Neuron (in vitro differentiated cells): ENCODE measurements at regions not wholly inside any gene's neighbourhood (a gene's known extent, or its start where the extent isn't known, plus 50 kb on each side); places are given as distances from the start of the nearest gene placed in this dataset.
"Not testable (repeated sequence)": the region's sequence is repeated elsewhere in the genome, so short reads cannot be mapped to it uniquely, and the experiment has no call there.

Experiments
- H2AFZ ChIP-seq: one replicate; pipeline ENCODE4 v1.6.1; 2013; ENCODE audit warnings: low read depth, mild to moderate bottlenecking, inconsistent platforms, low read length, moderate library complexity
- H3K27me3 ChIP-seq: one replicate; pipeline ENCODE4 v1.6.1; 2013; ENCODE audit warnings: low read length; ENCODE audit not compliant: insufficient read depth
- H3K36me3 ChIP-seq: one replicate; pipeline ENCODE4 v1.6.1; 2013; ENCODE audit warnings: low read length; ENCODE audit not compliant: insufficient read depth
- H3K4me1 ChIP-seq: one replicate; pipeline ENCODE4 v1.6.1; 2013; ENCODE audit warnings: low read length; ENCODE audit not compliant: insufficient read depth
- H3K4me3 ChIP-seq: 2 replicates; pipeline ENCODE4 v1.5.1; 2013; ENCODE audit warnings: mild to moderate bottlenecking, low read length, moderate library complexity
- H3K9me3 ChIP-seq: one replicate; pipeline ENCODE4 v1.6.1; 2013; ENCODE audit warnings: low read length

- no peaks in the 10 kb centered on the region for H3K27me3 ChIP-seq
- no peak overlapping the region for H3K4me3 ChIP-seq
- no peaks in the 10 kb centered on the region for H3K4me1 ChIP-seq
- no peaks in the 10 kb centered on the region for H3K36me3 ChIP-seq
- no peaks in the 10 kb centered on the region for H3K9me3 ChIP-seq
- H2AFZ ChIP-seq = no peak overlapping the region
Observed at GRCh38 chr13:81916461-81916860, 1575.5 kb upstream of the SPRY2 start.

- H3K36me3 ChIP-seq = no peaks in the 10 kb centered on the region
- H3K27me3 ChIP-seq = no peaks in the 10 kb centered on the region
- H3K9me3 ChIP-seq = no peaks in the 10 kb centered on the region
- H3K4me1 ChIP-seq = no peaks in the 10 kb centered on the region
- no peak overlapping the region for H2AFZ ChIP-seq
- H3K4me3 ChIP-seq = no peak overlapping the region
Observed at GRCh38 chr13:81907787-81908372, 1567.0 kb upstream of the SPRY2 start.

GRCh38 chr13:81888855-81889254 is 1547.9 kb upstream of the SPRY2 start:
- Histone ChIP-seq H3K9me3 (no peaks in the 10 kb centered on the region), H3K4me1 (no peaks in the 10 kb centered on the region), H3K36me3 (no peaks in the 10 kb centered on the region), H3K4me3 (no peak overlapping the region), H2AFZ (no peak overlapping the region), H3K27me3 (no peaks in the 10 kb centered on the region)

GRCh38 chr13:81874681-81875661 is 1534.0 kb upstream of the SPRY2 start:
- no peaks in the 10 kb centered on the region for H3K27me3 ChIP-seq
- H3K4me1 ChIP-seq = no peaks in the 10 kb centered on the region
- no peak overlapping the region for H2AFZ ChIP-seq
- no peak overlapping the region for H3K4me3 ChIP-seq
- no peaks in the 10 kb centered on the region for H3K9me3 ChIP-seq
- no peaks in the 10 kb centered on the region for H3K36me3 ChIP-seq

GRCh38 chr13:81874253-81874652 is 1533.3 kb upstream of the SPRY2 start:
- no peak overlapping the region for H2AFZ ChIP-seq
- no peaks in the 10 kb centered on the region for H3K9me3 ChIP-seq

GRCh38 chr13:81872581-81872980 is 1531.7 kb upstream of the SPRY2 start:
- H3K4me3 ChIP-seq = no peak overlapping the region
- H3K9me3 ChIP-seq = no peaks in the 10 kb centered on the region
- H3K27me3 ChIP-seq = no peaks in the 10 kb centered on the region
- H2AFZ ChIP-seq = no peak overlapping the region
- H3K36me3 ChIP-seq = no peaks in the 10 kb centered on the region
- no peaks in the 10 kb centered on the region for H3K4me1 ChIP-seq

More at GRCh38 chr13:81874253-81874652, 1533.3 kb upstream of the SPRY2 start:
- H3K27me3 ChIP-seq = no peaks in the 10 kb centered on the region
- H3K36me3 ChIP-seq = no peaks in the 10 kb centered on the region
- no peak overlapping the region for H3K4me3 ChIP-seq
- no peaks in the 10 kb centered on the region for H3K4me1 ChIP-seq

GRCh38 chr13:81871751-81872325 is 1530.9 kb upstream of the SPRY2 start:
- not testable (repeated sequence) for H3K36me3 ChIP-seq, H3K27me3 ChIP-seq, H3K9me3 ChIP-seq, H3K4me3 ChIP-seq, H2AFZ ChIP-seq, H3K4me1 ChIP-seq

- H3K9me3 ChIP-seq = no peaks in the 10 kb centered on the region
- no peak overlapping the region for H2AFZ ChIP-seq
- H3K4me1 ChIP-seq = no peaks in the 10 kb centered on the region
- no peaks in the 10 kb centered on the region for H3K36me3 ChIP-seq
- H3K27me3 ChIP-seq = no peaks in the 10 kb centered on the region
- no peak overlapping the region for H3K4me3 ChIP-seq
Observed at GRCh38 chr13:81848291-81848690, 1507.4 kb upstream of the SPRY2 start.

GRCh38 chr13:81846771-81847170 is 1505.8 kb upstream of the SPRY2 start:
- Histone ChIP-seq H3K4me1 (no peaks in the 10 kb centered on the region), H2AFZ (no peak overlapping the region), H3K27me3 (no peaks in the 10 kb centered on the region), H3K4me3 (no peak overlapping the region), H3K9me3 (no peaks in the 10 kb centered on the region), H3K36me3 (no peaks in the 10 kb centered on the region)

GRCh38 chr13:81821259-81821658 is 1480.3 kb upstream of the SPRY2 start:
- Histone ChIP-seq H3K9me3 (no peaks in the 10 kb centered on the region), H3K4me3 (no peak overlapping the region), H3K27me3 (no peaks in the 10 kb centered on the region), H3K36me3 (no peaks in the 10 kb centered on the region), H3K4me1 (no peaks in the 10 kb centered on the region), H2AFZ (no peak overlapping the region)

- H3K9me3 ChIP-seq = no peaks in the 10 kb centered on the region
- no peaks in the 10 kb centered on the region for H3K4me1 ChIP-seq
- H3K36me3 ChIP-seq = no peaks in the 10 kb centered on the region
- no peak overlapping the region for H3K4me3 ChIP-seq
- no peak overlapping the region for H2AFZ ChIP-seq
- no peaks in the 10 kb centered on the region for H3K27me3 ChIP-seq
Observed at GRCh38 chr13:81800433-81800832, 1459.5 kb upstream of the SPRY2 start.

- Histone ChIP-seq H3K4me1 (no peaks in the 10 kb centered on the region), H3K4me3 (no peak overlapping the region), H3K36me3 (no peaks in the 10 kb centered on the region), H3K27me3 (no peaks in the 10 kb centered on the region), H3K9me3 (no peaks in the 10 kb centered on the region), H2AFZ (no peak overlapping the region)
Observed at GRCh38 chr13:81795710-81796109, 1454.8 kb upstream of the SPRY2 start.

- no peaks in the 10 kb centered on the region for H3K27me3 ChIP-seq
- no peaks in the 10 kb centered on the region for H3K36me3 ChIP-seq
Observed at GRCh38 chr13:81791641-81792040, 1450.7 kb upstream of the SPRY2 start.

More at GRCh38 chr13:81791641-81792040, 1450.7 kb upstream of the SPRY2 start:
- Histone ChIP-seq H3K4me1 (no peaks in the 10 kb centered on the region), H3K9me3 (no peaks in the 10 kb centered on the region), H2AFZ (no peak overlapping the region), H3K4me3 (no peak overlapping the region)
